ENCODE measurements at regions not wholly inside any gene's neighbourhood (a gene's known extent, or its start where the extent isn't known, plus 50 kb on each side); places are given as distances from the start of the nearest gene placed in this dataset.

DNA sequence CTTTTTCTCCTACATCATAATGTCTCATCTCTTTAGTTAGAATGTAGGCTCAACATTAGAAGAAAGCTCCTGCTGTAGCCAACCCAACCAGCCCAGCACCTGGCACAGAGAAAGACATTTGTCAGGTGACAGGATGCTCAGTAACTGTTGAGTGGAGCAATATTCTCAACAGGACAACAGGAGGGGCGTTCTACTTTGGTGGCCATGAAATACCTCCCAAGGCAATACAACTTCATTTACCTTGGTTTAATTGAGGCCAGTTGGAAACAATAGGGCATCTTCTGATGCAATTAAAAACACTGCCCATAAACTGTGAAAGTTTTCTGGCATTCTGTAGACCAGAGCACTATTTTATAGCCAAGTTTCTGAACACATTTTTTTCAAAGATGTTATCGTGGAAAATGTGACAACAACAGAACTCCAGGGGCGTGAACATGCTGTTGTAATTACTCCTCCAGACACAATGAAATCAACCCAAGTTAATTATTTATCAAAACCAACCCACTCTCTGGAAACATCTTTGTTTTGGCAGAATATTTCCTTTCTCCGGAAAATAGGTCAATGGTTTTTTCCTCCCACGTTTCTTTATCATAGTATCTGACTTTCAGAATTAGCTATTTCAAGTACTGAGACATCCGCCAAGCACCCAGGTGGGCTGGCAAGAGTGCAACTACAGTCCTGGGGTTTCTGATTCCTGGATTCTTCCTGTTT, 538.1 kb downstream of the SOX6 start:
- H3K27me3 ChIP-seq (ENCODE audit: control insufficient read depth, insufficient read depth, low read length), result peaks cover 2% of the 10 kb centered on the region
- no peak for DNase-seq
- Mint-ChIP-seq H3K36me3 (no peaks in the 10 kb centered on the region), H3K27me3 (no peaks in the 10 kb centered on the region), H3K4me1 (peaks cover 0 to 2% (median 0%) of the 10 kb centered on the region in 4 donors), H3K27ac (no peak overlapping the region), H3K9me3 (peaks cover 0 to 8% (median 3%) of the 10 kb centered on the region in 7 donors), H3K4me3 (no peak overlapping the region)
- no peaks in the 10 kb centered on the region for H3K4me1 ChIP-seq (ENCODE audit: control insufficient read depth, insufficient read depth, low read length, poor library complexity, severe bottlenecking)
- no peak overlapping the region for H3K4me3 ChIP-seq (ENCODE audit: low read depth, low read length)
- ATAC-seq (ENCODE audit: low read depth in 2 of 2), result no peak
- no peaks in the 10 kb centered on the region for H3K36me3 ChIP-seq (ENCODE audit: control insufficient read depth, insufficient read depth, low read length)
- H3K9me3 ChIP-seq (ENCODE audit: control insufficient read depth in 2 of 2, low read length in 2 of 2), result no peaks in the 10 kb centered on the region
- H3K27ac ChIP-seq (ENCODE audit: insufficient read depth, low read length, poor library complexity, severe bottlenecking), result no peak overlapping the region

DNA sequence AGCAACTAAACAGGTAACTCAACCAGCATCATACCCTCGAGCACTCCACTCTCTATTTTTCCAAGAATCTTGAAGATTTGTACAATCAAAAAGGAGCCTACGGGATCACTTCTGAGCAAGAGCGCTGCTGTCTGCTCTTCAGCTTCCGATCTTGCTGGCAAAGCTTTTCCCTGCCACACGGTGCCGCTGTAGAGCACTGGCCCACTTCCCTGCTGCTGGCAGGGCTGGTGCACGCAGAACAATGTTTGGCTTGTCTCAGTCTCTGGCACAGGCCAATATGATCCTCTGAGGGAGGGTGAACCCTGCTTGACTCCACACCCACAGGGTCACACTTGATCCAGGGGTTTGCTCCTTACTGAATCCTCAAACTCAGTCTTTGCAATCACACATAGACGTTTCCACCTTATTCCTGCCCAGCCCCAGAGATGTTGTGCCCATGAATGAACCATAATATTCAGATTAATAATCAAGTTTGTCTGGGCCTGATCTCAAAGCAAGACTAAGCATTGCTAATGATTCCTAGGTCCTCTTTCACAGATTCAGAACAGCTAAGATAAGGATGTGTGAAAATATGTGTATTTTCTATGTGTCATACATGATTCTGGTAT, 536.6 kb downstream of the SOX6 start:
- Mint-ChIP-seq H3K27ac (no peak overlapping the region), H3K4me1 (peaks cover 0 to 2% (median 0%) of the 10 kb centered on the region in 4 donors), H3K4me3 (no peak overlapping the region), H3K27me3 (no peaks in the 10 kb centered on the region), H3K9me3 (peaks cover 0 to 8% (median 3%) of the 10 kb centered on the region in 7 donors), H3K36me3 (no peaks in the 10 kb centered on the region)
- no peak overlapping the region for H3K4me3 ChIP-seq (ENCODE audit: low read depth, low read length)
- ATAC-seq (ENCODE audit: low read depth in 2 of 2), result no peak
- no peaks in the 10 kb centered on the region for H3K4me1 ChIP-seq (ENCODE audit: control insufficient read depth, insufficient read depth, low read length, poor library complexity, severe bottlenecking)
- no peaks in the 10 kb centered on the region for H3K9me3 ChIP-seq (ENCODE audit: control insufficient read depth in 2 of 2, low read length in 2 of 2)
- DNase-seq, result peak in 1 of 3 donors; percentile 20
- peaks cover 2% of the 10 kb centered on the region for H3K27me3 ChIP-seq (ENCODE audit: control insufficient read depth, insufficient read depth, low read length)
- no peaks in the 10 kb centered on the region for H3K36me3 ChIP-seq (ENCODE audit: control insufficient read depth, insufficient read depth, low read length)
- no peak overlapping the region for H3K27ac ChIP-seq (ENCODE audit: insufficient read depth, low read length, poor library complexity, severe bottlenecking)

DNA sequence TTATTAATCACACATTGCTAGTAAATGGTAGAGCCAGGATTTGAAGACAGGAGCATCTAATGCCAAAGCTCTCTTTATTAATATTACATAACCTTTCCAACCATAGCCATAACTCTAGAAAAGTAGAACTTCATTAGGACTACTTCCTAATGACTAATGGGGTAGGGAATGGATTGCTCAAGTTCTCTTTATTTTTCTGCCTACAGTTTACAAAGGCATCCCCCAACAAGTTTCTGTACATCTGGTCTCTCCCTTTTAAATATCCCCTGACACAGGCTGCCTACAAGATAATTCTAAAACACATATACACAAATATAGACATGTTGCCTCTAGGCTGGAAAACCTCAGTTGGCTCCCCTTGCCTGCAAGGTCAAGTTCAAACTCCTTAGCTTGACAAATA, 534.9 kb downstream of the SOX6 start:
- DNase-seq (no peak), ATAC-seq (ENCODE audit: low read depth in 2 of 2) (no peak)
- no peak overlapping the region for H3K27ac ChIP-seq (ENCODE audit: insufficient read depth, low read length, poor library complexity, severe bottlenecking)
- H3K36me3 ChIP-seq (ENCODE audit: control insufficient read depth, insufficient read depth, low read length), result no peaks in the 10 kb centered on the region
- H3K4me3 ChIP-seq (ENCODE audit: low read depth, low read length), result no peak overlapping the region
- Mint-ChIP-seq H3K27ac (no peak overlapping the region), H3K4me3 (no peak overlapping the region), H3K9me3 (peaks cover 0 to 5% (median 1%) of the 10 kb centered on the region in 7 donors), H3K27me3 (no peaks in the 10 kb centered on the region), H3K4me1 (peaks cover 0 to 2% (median 0%) of the 10 kb centered on the region in 4 donors), H3K36me3 (no peaks in the 10 kb centered on the region)
- peaks cover 2% of the 10 kb centered on the region for H3K27me3 ChIP-seq (ENCODE audit: control insufficient read depth, insufficient read depth, low read length)
- H3K4me1 ChIP-seq (ENCODE audit: control insufficient read depth, insufficient read depth, low read length, poor library complexity, severe bottlenecking), result no peaks in the 10 kb centered on the region
- no peaks in the 10 kb centered on the region for H3K9me3 ChIP-seq (ENCODE audit: control insufficient read depth in 2 of 2, low read length in 2 of 2)

DNA sequence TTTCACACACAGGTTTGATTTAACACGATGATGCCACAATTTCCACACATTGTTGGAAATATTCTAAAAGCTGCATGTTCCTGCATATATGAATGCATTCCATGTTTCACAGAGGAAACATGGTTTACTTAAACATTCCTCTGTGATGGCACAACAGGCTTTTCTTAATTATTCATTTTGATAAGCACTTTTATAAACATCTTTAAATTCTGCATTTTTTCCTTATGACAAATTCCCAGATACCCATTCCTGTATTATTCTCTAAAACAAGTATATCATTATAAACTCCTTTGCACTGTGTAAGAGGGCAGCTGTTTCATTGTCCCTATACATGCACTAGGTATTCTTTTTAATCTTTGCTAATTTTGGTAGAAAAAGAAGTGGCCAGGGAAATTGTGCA, 532.3 kb downstream of the SOX6 start:
- no peaks in the 10 kb centered on the region for H3K36me3 ChIP-seq (ENCODE audit: control insufficient read depth, insufficient read depth, low read length)
- H3K9me3 Mint-ChIP-seq, result peaks cover 0 to 5% (median 0%) of the 10 kb centered on the region in 7 donors
- DNase-seq (no peak), ATAC-seq (ENCODE audit: low read depth in 2 of 2) (no peak)
- H3K27ac Mint-ChIP-seq, result no peak overlapping the region
- no peak overlapping the region for H3K4me3 Mint-ChIP-seq
- H3K4me3 ChIP-seq (ENCODE audit: low read depth, low read length), result no peak overlapping the region
- H3K27me3 ChIP-seq (ENCODE audit: control insufficient read depth, insufficient read depth, low read length), result no peaks in the 10 kb centered on the region
- no peaks in the 10 kb centered on the region for H3K27me3 Mint-ChIP-seq
- H3K4me1 Mint-ChIP-seq, result no peaks in the 10 kb centered on the region
- H3K9me3 ChIP-seq (ENCODE audit: control insufficient read depth in 2 of 2, low read length in 2 of 2), result no peaks in the 10 kb centered on the region
- no peaks in the 10 kb centered on the region for H3K4me1 ChIP-seq (ENCODE audit: control insufficient read depth, insufficient read depth, low read length, poor library complexity, severe bottlenecking)
- H3K36me3 Mint-ChIP-seq, result no peaks in the 10 kb centered on the region
- no peak overlapping the region for H3K27ac ChIP-seq (ENCODE audit: insufficient read depth, low read length, poor library complexity, severe bottlenecking)

DNA sequence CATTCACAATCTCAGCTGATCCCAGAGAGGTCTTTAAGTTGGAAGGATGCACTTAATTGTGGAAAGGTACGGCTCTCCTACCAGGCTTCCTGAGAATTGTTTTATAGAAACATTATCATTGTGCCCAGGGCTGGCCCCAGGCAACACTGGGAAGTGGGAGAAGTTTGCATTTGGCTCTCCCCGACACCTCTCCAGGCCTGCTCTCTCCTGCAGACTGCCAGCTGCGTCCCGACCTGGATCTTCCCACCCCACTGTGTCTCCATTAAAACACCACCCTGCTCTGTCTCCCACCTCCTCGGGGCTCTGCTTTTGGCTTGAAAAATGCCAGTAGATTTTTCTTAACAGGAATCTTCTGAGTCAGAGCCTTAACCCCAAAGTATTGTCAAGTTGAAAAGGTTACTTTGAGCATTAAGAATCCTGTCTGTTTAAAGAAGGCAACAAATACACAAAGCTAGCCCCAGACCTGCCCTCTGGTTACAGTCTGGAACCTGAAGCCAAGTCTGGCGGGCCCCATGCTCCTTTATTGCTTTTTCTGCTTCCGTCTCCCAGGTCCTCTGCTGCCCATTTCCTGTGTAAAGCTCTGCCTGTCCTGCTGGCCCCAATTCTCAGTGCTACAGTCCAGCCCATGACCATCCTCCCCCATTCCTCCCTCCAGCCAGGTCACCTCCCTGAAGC, 530.2 kb downstream of the SOX6 start:
- H3K27ac Mint-ChIP-seq, result no peak overlapping the region
- Histone ChIP-seq H3K9me3 (ENCODE audit: control insufficient read depth in 2 of 2, low read length in 2 of 2) (no peaks in the 10 kb centered on the region), H3K36me3 (ENCODE audit: control insufficient read depth, insufficient read depth, low read length) (no peaks in the 10 kb centered on the region), H3K27me3 (ENCODE audit: control insufficient read depth, insufficient read depth, low read length) (no peaks in the 10 kb centered on the region), H3K4me3 (ENCODE audit: low read depth, low read length) (no peak overlapping the region), H3K27ac (ENCODE audit: insufficient read depth, low read length, poor library complexity, severe bottlenecking) (no peak overlapping the region), H3K4me1 (ENCODE audit: control insufficient read depth, insufficient read depth, low read length, poor library complexity, severe bottlenecking) (no peaks in the 10 kb centered on the region)
- H3K9me3 Mint-ChIP-seq, result peaks cover 0 to 2% (median 0%) of the 10 kb centered on the region in 7 donors
- H3K36me3 Mint-ChIP-seq, result no peaks in the 10 kb centered on the region
- no peak for DNase-seq
- H3K4me3 Mint-ChIP-seq, result no peak overlapping the region
- H3K27me3 Mint-ChIP-seq, result no peaks in the 10 kb centered on the region
- no peak for ATAC-seq (ENCODE audit: low read depth in 2 of 2)
- no peaks in the 10 kb centered on the region for H3K4me1 Mint-ChIP-seq

DNA sequence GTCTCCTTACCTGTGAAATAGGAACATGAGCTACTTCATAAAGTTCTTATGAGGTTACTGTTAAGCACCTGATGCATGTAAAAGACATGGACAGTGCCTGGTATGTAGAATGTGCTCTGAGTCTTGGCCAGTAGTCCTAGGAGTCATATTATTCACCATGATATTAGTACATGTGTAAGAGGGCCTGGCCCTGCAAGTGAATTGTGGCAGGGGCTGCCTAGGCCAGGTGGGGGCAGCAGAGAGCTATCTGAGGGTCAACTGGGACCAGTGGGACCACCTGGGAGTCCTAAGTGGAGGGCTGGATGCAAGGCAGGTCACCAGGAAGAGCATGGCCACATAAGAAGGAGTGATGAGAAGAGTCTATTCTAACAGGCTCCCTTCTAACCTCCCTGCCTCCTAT, 529.5 kb downstream of the SOX6 start:
- Mint-ChIP-seq H3K4me3 (no peak overlapping the region), H3K27ac (no peak overlapping the region), H3K36me3 (no peaks in the 10 kb centered on the region), H3K27me3 (no peaks in the 10 kb centered on the region), H3K9me3 (peaks cover 0 to 3% (median 0%) of the 10 kb centered on the region in 7 donors), H3K4me1 (no peaks in the 10 kb centered on the region)
- no peaks in the 10 kb centered on the region for H3K36me3 ChIP-seq (ENCODE audit: control insufficient read depth, insufficient read depth, low read length)
- ATAC-seq (ENCODE audit: low read depth in 2 of 2), result no peak
- H3K4me1 ChIP-seq (ENCODE audit: control insufficient read depth, insufficient read depth, low read length, poor library complexity, severe bottlenecking), result no peaks in the 10 kb centered on the region
- DNase-seq, result no peak
- H3K9me3 ChIP-seq (ENCODE audit: control insufficient read depth in 2 of 2, low read length in 2 of 2), result no peaks in the 10 kb centered on the region
- H3K27ac ChIP-seq (ENCODE audit: insufficient read depth, low read length, poor library complexity, severe bottlenecking), result no peak overlapping the region
- no peak overlapping the region for H3K4me3 ChIP-seq (ENCODE audit: low read depth, low read length)
- no peaks in the 10 kb centered on the region for H3K27me3 ChIP-seq (ENCODE audit: control insufficient read depth, insufficient read depth, low read length)

DNA sequence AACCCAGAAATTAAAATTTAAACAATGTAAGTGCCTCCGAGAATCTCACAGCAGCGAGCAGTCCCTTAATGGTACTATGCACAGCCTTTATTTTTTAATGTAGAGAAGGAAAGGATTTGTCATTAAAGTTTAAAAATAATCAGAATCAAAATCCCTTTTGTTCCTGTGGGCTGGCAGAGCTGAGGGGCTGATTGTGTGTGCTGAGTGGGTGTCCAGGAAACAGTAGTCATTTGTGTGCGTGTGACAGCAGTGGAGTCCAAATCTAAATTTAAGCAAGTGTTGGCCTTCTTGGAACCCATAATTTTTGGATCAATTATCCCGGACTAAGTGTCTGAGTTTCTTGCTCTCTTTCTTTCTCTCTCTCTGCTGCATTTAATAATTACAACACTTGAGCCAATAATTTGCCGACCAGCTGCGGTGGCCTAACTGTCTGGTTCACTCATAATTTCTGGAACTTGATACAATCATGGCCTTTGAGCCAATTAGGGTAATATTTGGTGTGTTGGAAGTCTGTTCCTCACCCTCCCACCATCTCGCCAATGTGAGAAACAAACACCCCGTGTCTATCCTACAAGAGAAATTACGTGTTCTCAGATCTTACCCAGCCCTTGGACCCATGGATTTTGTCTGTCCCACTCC, 528.0 kb downstream of the SOX6 start:
- no peaks in the 10 kb centered on the region for H3K4me1 ChIP-seq (ENCODE audit: control insufficient read depth, insufficient read depth, low read length, poor library complexity, severe bottlenecking)
- H3K27ac ChIP-seq (ENCODE audit: insufficient read depth, low read length, poor library complexity, severe bottlenecking), result no peak overlapping the region
- Mint-ChIP-seq H3K4me1 (no peaks in the 10 kb centered on the region), H3K4me3 (no peak overlapping the region), H3K9me3 (peaks cover 0 to 2% (median 0%) of the 10 kb centered on the region in 7 donors), H3K36me3 (no peaks in the 10 kb centered on the region), H3K27me3 (no peaks in the 10 kb centered on the region), H3K27ac (no peak overlapping the region)
- no peak for ATAC-seq (ENCODE audit: low read depth in 2 of 2)
- H3K27me3 ChIP-seq (ENCODE audit: control insufficient read depth, insufficient read depth, low read length), result no peaks in the 10 kb centered on the region
- no peaks in the 10 kb centered on the region for H3K9me3 ChIP-seq (ENCODE audit: control insufficient read depth in 2 of 2, low read length in 2 of 2)
- H3K36me3 ChIP-seq (ENCODE audit: control insufficient read depth, insufficient read depth, low read length), result no peaks in the 10 kb centered on the region
- DNase-seq, result no peak
- H3K4me3 ChIP-seq (ENCODE audit: low read depth, low read length), result no peak overlapping the region

Data from CD4-positive, CD25-positive, alpha-beta regulatory T cell (primary cell).